Ectodermal cell (in vitro differentiated cells): ENCODE measurements at regions not wholly inside any gene's neighbourhood (a gene's known extent, or its start where the extent isn't known, plus 50 kb on each side); places are given as distances from the start of the nearest gene placed in this dataset.

Experiments used
- H3K27ac ChIP-seq: 2 replicates; pipeline ENCODE4 v1.7.0; 2013; ENCODE audit warnings: mild to moderate bottlenecking, low read depth, low read length; ENCODE audit not compliant: insufficient read depth, poor library complexity, severe bottlenecking
- H3K27me3 ChIP-seq: 2 replicates; pipeline ENCODE4 v1.7.0; 2013; ENCODE audit warnings: mild to moderate bottlenecking, low read length; ENCODE audit not compliant: insufficient read depth, control insufficient read depth, poor library complexity, severe bottlenecking
- H3K36me3 ChIP-seq: one replicate; pipeline ENCODE4 v1.7.0; 2013; ENCODE audit warnings: low read length; ENCODE audit not compliant: control insufficient read depth, insufficient read depth
- H3K4me1 ChIP-seq: one replicate; pipeline ENCODE4 v1.7.0; 2013; ENCODE audit warnings: low read length; ENCODE audit not compliant: control insufficient read depth, insufficient read depth
- H3K4me3 ChIP-seq: 2 replicates; pipeline ENCODE4 v1.7.0; 2013; ENCODE audit warnings: low read depth, low read length, control low read depth; ENCODE audit not compliant: insufficient read depth
- H3K9me3 ChIP-seq: 2 replicates; pipeline ENCODE4 v1.7.0; 2013; ENCODE audit warnings: mild to moderate bottlenecking, low read length, moderate library complexity; ENCODE audit not compliant: control insufficient read depth
- WGBS, 2 experiments: methylation state at CpG; one replicate each; pipeline ENCODE4 v1.1.7; 2013; ENCODE audit warnings: missing lambda C conversion rate in 2 of 2; 5-methylcytosine and 5-hydroxymethylcytosine counted together

GRCh38 chr2:66753660-66754059, 318.7 kb downstream of the MEIS1 start:
- Histone ChIP-seq H3K36me3 (no peaks in the 10 kb centered on the region), H3K9me3 (no peaks in the 10 kb centered on the region), H3K4me1 (no peaks in the 10 kb centered on the region), H3K27me3 (no peaks in the 10 kb centered on the region), H3K4me3 (no peak overlapping the region), H3K27ac (no peak overlapping the region)
- WGBS, 2 experiments = 91 to 94% methylated on average over 3 of the region's 3 CpGs

- Histone ChIP-seq H3K9me3 (no peaks in the 10 kb centered on the region), H3K4me1 (no peaks in the 10 kb centered on the region), H3K27me3 (no peaks in the 10 kb centered on the region), H3K36me3 (no peaks in the 10 kb centered on the region), H3K4me3 (no peak overlapping the region), H3K27ac (no peak overlapping the region)
- WGBS, 2 experiments = 100% methylated on average over 1 of the region's 1 CpG
These were observed 321.0 kb downstream of the MEIS1 start for GRCh38 chr2:66755974-66756373.

- H3K9me3 ChIP-seq = no peaks in the 10 kb centered on the region
- no peaks in the 10 kb centered on the region for H3K4me1 ChIP-seq
- H3K27ac ChIP-seq = no peak overlapping the region
- no peaks in the 10 kb centered on the region for H3K36me3 ChIP-seq
- H3K27me3 ChIP-seq = no peaks in the 10 kb centered on the region
- H3K4me3 ChIP-seq = no peak overlapping the region
- WGBS, 2 experiments = 96 to 97% methylated on average over 2 of the region's 2 CpGs
These were observed 326.9 kb downstream of the MEIS1 start for GRCh38 chr2:66761826-66762225.

GRCh38 chr2:66762761-66763160, 327.8 kb downstream of the MEIS1 start:
- H3K27ac ChIP-seq = no peak overlapping the region
- H3K27me3 ChIP-seq = no peaks in the 10 kb centered on the region
- WGBS, 2 experiments = 87 to 94% methylated on average over 19 to 22 of the region's 25 CpGs
- H3K9me3 ChIP-seq = no peaks in the 10 kb centered on the region
- H3K36me3 ChIP-seq = no peaks in the 10 kb centered on the region
- no peak overlapping the region for H3K4me3 ChIP-seq
- no peaks in the 10 kb centered on the region for H3K4me1 ChIP-seq

- WGBS, 2 experiments = 89 to 95% methylated on average over 3 of the region's 3 CpGs
- Histone ChIP-seq H3K4me3 (no peak overlapping the region), H3K4me1 (no peaks in the 10 kb centered on the region), H3K9me3 (no peaks in the 10 kb centered on the region), H3K27me3 (no peaks in the 10 kb centered on the region), H3K36me3 (no peaks in the 10 kb centered on the region), H3K27ac (no peak overlapping the region)
These were observed 331.7 kb downstream of the MEIS1 start for GRCh38 chr2:66766582-66766981.

- no peaks in the 10 kb centered on the region for H3K4me1 ChIP-seq
- H3K36me3 ChIP-seq = no peaks in the 10 kb centered on the region
- H3K27me3 ChIP-seq = no peaks in the 10 kb centered on the region
- H3K27ac ChIP-seq = no peak overlapping the region
- no peaks in the 10 kb centered on the region for H3K9me3 ChIP-seq
- 90% methylated on average over 1 of the region's 1 CpG for WGBS, 2 experiments
- no peak overlapping the region for H3K4me3 ChIP-seq
These were observed 336.5 kb downstream of the MEIS1 start for GRCh38 chr2:66771359-66771976.

- no peaks in the 10 kb centered on the region for H3K36me3 ChIP-seq
- H3K27me3 ChIP-seq = no peaks in the 10 kb centered on the region
- no peak overlapping the region for H3K4me3 ChIP-seq
- no peak overlapping the region for H3K27ac ChIP-seq
- 57 to 90% methylated on average over 1 of the region's 1 CpG for WGBS, 2 experiments
- no peaks in the 10 kb centered on the region for H3K4me1 ChIP-seq
- no peaks in the 10 kb centered on the region for H3K9me3 ChIP-seq
These were observed 337.7 kb downstream of the MEIS1 start for GRCh38 chr2:66772618-66773017.

GRCh38 chr2:66775730-66776422, 341.0 kb downstream of the MEIS1 start:
- Histone ChIP-seq H3K4me3 (no peak overlapping the region), H3K27me3 (no peaks in the 10 kb centered on the region), H3K9me3 (no peaks in the 10 kb centered on the region), H3K36me3 (no peaks in the 10 kb centered on the region), H3K4me1 (no peaks in the 10 kb centered on the region), H3K27ac (no peak overlapping the region)
- WGBS, 2 experiments = 86 to 88% methylated on average over 4 of the region's 4 CpGs

- H3K27ac ChIP-seq = no peak overlapping the region
- WGBS, 2 experiments = 94 to 99% methylated on average over 4 of the region's 4 CpGs
- H3K4me1 ChIP-seq = no peaks in the 10 kb centered on the region
- H3K27me3 ChIP-seq = no peaks in the 10 kb centered on the region
- H3K36me3 ChIP-seq = no peaks in the 10 kb centered on the region
- H3K9me3 ChIP-seq = no peaks in the 10 kb centered on the region
- H3K4me3 ChIP-seq = no peak overlapping the region
These were observed 346.9 kb downstream of the MEIS1 start for GRCh38 chr2:66781804-66782203.

- Histone ChIP-seq H3K4me1 (no peaks in the 10 kb centered on the region), H3K27me3 (no peaks in the 10 kb centered on the region), H3K4me3 (no peak overlapping the region), H3K36me3 (no peaks in the 10 kb centered on the region), H3K27ac (no peak overlapping the region), H3K9me3 (no peaks in the 10 kb centered on the region)
- WGBS, 2 experiments = 87% methylated on average over 5 to 7 of the region's 7 CpGs
These were observed 347.9 kb downstream of the MEIS1 start for GRCh38 chr2:66782780-66783361.
